ENCODE measurements at regions not wholly inside any gene's neighbourhood (a gene's known extent, or its start where the extent isn't known, plus 50 kb on each side); places are given as distances from the start of the nearest gene placed in this dataset.

DNA sequence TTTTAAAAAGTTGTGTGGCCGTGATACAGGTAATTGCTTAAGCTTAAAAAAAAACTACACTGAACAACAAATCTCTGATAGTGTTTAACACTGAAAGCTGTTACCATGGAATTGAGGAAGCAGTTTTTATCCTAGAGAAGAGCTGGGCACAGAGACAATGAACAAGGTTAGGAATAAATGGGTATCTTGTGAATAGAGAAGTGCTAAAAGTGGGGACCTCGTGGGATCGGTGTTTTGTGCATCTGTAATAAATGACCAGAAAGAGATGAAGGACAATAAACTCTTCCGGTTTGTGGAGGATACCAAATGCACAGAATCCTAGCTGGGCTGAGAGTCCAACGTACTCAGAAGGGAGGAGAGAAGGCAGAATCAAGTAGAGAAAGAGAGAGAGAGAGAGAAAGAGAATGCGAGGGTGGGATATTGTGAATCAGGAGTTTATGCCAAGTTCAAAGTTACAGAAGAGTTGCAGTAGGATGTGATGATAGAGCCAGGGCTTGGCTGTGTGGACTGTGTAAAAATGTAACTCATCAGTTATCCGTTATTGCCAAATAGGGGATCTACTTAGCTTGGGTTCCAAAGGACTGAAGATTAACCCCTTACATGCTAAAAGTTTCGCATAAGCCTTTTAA is 148.9 kb downstream of the IL20RB start:
- CTCF ChIA-PET, result interaction anchor here (0.6 to 0.9 kb wide), 2 partner anchors 15 to 441 kb away, joined by 6 read pairs; no protein-coding TSS in a partner anchor
- no peak for DNase-seq (ENCODE audit: extremely low spot score)
- POLR2A ChIA-PET, result no interaction called here
- TF ChIP-seq ARNT (IDR thresholded peaks at IDR 0.05) (no peak), HDGF (IDR thresholded peaks at IDR 0.05; ENCODE audit: borderline replicate concordance) (no peak), CTBP1 (IDR thresholded peaks at IDR 0.05; ENCODE audit: borderline replicate concordance) (no peak), L3MBTL2 (conservative IDR thresholded peaks at IDR 0.05) (no peak), FOXM1 (IDR thresholded peaks at IDR 0.05; ENCODE audit: borderline replicate concordance) (no peak), SUZ12 (IDR thresholded peaks at IDR 0.05) (no peak), ELF4 (IDR thresholded peaks at IDR 0.05) (no peak), LEF1 (IDR thresholded peaks at IDR 0.05; ENCODE audit: borderline replicate concordance) (no peak), ZNF384 (IDR thresholded peaks at IDR 0.05) (no peak), BHLHE40 (IDR thresholded peaks at IDR 0.05; ENCODE audit: borderline replicate concordance) (no peak), TARDBP (IDR thresholded peaks at IDR 0.05) (no peak), SP1 (IDR thresholded peaks at IDR 0.05) (no peak), FOXA1 (IDR thresholded peaks at IDR 0.05) (no peak), FOXK2 (IDR thresholded peaks at IDR 0.05) (no peak), NFRKB (IDR thresholded peaks at IDR 0.05) (no peak)
- TF ChIP-seq, protein P1, sequence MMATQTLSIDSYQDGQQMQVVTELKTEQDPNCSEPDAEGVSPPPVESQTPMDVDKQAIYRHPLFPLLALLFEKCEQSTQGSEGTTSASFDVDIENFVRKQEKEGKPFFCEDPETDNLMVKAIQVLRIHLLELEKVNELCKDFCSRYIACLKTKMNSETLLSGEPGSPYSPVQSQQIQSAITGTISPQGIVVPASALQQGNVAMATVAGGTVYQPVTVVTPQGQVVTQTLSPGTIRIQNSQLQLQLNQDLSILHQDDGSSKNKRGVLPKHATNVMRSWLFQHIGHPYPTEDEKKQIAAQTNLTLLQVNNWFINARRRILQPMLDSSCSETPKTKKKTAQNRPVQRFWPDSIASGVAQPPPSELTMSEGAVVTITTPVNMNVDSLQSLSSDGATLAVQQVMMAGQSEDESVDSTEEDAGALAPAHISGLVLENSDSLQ (IDR thresholded peaks at IDR 0.05), result no peak

DNA sequence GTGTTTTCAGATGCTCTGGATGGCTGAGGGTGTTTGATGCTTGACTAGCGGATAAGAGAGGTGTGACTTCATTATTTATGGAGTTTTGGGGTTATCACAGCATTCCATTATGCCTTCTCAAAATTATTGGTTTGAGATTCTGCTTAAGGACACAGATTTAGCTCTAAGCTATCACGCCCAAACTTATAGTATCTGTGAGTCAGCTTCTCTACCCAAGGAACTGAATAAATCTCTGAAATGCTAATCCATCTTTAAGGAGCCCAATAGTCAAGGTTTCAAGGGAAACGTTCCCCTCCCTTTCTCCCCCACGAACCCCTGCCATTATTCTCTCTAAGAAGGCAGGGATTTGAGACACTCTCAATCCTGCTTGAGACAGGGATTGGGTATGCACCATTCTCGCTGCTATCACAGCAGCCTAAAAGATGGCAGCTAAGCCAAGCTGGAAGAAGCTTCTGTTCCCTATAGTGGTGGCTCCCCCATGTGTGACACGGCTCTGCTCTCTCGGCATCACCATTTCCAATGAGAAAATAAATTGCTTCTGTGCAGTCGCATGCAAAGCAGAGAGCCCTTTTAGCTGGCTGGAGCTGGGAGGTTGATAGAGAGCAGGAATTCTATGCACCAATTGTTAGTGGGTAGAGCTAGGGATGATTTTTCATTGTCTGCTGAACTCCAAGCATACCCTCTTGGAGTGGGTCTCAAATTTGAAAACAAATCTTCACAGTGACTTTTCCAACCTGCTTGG is 151.1 kb downstream of the IL20RB start:
- no peak for DNase-seq (ENCODE audit: extremely low spot score)
- ChIA-PET CTCF (interaction anchor here (0.6 to 0.7 kb wide), 2 partner anchors 12 to 54 kb away, joined by 3 to 13 read pairs; no protein-coding TSS in a partner anchor), POLR2A (no interaction called here)
- TF ChIP-seq HDGF (IDR thresholded peaks at IDR 0.05; ENCODE audit: borderline replicate concordance) (no peak), SUZ12 (IDR thresholded peaks at IDR 0.05) (no peak), TARDBP (IDR thresholded peaks at IDR 0.05) (no peak), SP1 (IDR thresholded peaks at IDR 0.05) (no peak), BHLHE40 (IDR thresholded peaks at IDR 0.05; ENCODE audit: borderline replicate concordance) (no peak), CTBP1 (IDR thresholded peaks at IDR 0.05; ENCODE audit: borderline replicate concordance) (no peak), LEF1 (IDR thresholded peaks at IDR 0.05; ENCODE audit: borderline replicate concordance) (no peak), FOXK2 (IDR thresholded peaks at IDR 0.05) (no peak), ZNF384 (IDR thresholded peaks at IDR 0.05) (no peak), ELF4 (IDR thresholded peaks at IDR 0.05) (no peak), FOXA1 (IDR thresholded peaks at IDR 0.05) (no peak), NFRKB (IDR thresholded peaks at IDR 0.05) (no peak), FOXM1 (IDR thresholded peaks at IDR 0.05; ENCODE audit: borderline replicate concordance) (no peak), ARNT (IDR thresholded peaks at IDR 0.05) (no peak), L3MBTL2 (conservative IDR thresholded peaks at IDR 0.05) (no peak)
- TF ChIP-seq, protein P1 (IDR thresholded peaks at IDR 0.05), result no peak

DNA sequence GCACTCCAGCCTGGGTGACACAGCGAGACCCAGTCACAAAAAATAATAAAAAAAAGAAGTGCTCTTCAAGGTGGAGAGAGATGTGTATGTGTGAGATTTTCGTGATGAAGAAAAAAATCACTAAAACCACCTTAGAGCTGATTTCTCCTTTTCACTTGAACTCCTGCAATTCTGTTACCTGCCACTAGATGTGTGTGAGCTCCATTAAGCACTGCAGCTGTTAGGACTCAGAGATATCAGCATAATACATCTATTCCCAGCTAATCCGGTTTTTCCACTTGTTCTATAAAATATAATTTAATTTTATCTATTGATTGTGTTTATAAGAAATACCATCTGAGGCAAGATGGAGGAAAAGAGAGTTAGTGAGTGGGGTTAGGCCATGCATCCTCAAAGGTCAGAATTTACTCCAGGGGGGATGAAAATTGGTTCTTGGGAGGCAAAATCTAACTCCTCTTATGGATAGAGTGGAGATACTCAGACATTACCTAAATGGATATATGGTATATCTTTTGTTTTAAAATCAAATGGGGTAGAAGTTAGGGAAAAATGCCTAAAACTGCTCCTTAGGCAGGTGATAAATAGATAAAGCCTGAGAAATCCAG is 152.7 kb downstream of the IL20RB start:
- ChIA-PET POLR2A (no interaction called here), CTCF (interaction anchor here (0.5 to 1.9 kb wide), 13 partner anchors 9 to 1121 kb away, joined by 3 to 9 read pairs (median 4); no protein-coding TSS in a partner anchor)
- TF ChIP-seq TARDBP (IDR thresholded peaks at IDR 0.05) (no peak), BHLHE40 (IDR thresholded peaks at IDR 0.05; ENCODE audit: borderline replicate concordance) (no peak), FOXM1 (IDR thresholded peaks at IDR 0.05; ENCODE audit: borderline replicate concordance) (no peak), L3MBTL2 (conservative IDR thresholded peaks at IDR 0.05) (no peak), ARNT (IDR thresholded peaks at IDR 0.05) (no peak), NFRKB (IDR thresholded peaks at IDR 0.05) (no peak), ZNF384 (IDR thresholded peaks at IDR 0.05) (no peak), FOXA1 (IDR thresholded peaks at IDR 0.05) (no peak), SP1 (IDR thresholded peaks at IDR 0.05) (no peak), ELF4 (IDR thresholded peaks at IDR 0.05) (no peak), HDGF (IDR thresholded peaks at IDR 0.05; ENCODE audit: borderline replicate concordance) (no peak), LEF1 (IDR thresholded peaks at IDR 0.05; ENCODE audit: borderline replicate concordance) (no peak), SUZ12 (IDR thresholded peaks at IDR 0.05) (no peak), CTBP1 (IDR thresholded peaks at IDR 0.05; ENCODE audit: borderline replicate concordance) (no peak), FOXK2 (IDR thresholded peaks at IDR 0.05) (no peak)
- TF ChIP-seq, protein P1 (IDR thresholded peaks at IDR 0.05), result no peak
- DNase-seq (ENCODE audit: extremely low spot score), result peak; percentile 47

DNA sequence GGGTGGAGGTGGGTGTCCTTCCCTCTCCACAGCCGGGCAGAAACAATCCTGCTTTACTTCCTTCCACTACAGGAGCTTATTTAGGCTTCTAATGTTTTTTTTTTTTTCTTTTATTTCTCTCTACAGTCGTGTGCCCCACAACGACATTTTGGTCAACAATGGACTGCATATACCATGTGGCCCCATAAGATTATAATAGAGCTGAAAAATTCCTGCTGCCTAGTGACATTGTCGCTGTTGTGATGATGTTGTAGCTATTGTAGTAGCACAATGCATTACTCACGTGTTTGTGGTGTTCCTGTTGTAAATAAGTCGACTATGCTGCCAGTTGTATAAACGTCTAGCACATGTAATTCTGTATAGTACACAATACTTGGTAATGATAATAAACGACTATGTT is 153.7 kb downstream of the IL20RB start:
- DNase-seq (ENCODE audit: extremely low spot score), result no peak
- TF ChIP-seq SP1 (IDR thresholded peaks at IDR 0.05), result no peak
- TF ChIP-seq, protein P1 (IDR thresholded peaks at IDR 0.05), result no peak
- TF ChIP-seq FOXA1 (IDR thresholded peaks at IDR 0.05), result no peak
- no peak for TF ChIP-seq SUZ12 (IDR thresholded peaks at IDR 0.05)
- TF ChIP-seq LEF1 (IDR thresholded peaks at IDR 0.05; ENCODE audit: borderline replicate concordance), result no peak
- no peak for TF ChIP-seq TARDBP (IDR thresholded peaks at IDR 0.05)
- TF ChIP-seq HDGF (IDR thresholded peaks at IDR 0.05; ENCODE audit: borderline replicate concordance), result no peak
- TF ChIP-seq ZNF384 (IDR thresholded peaks at IDR 0.05), result no peak
- no peak for TF ChIP-seq BHLHE40 (IDR thresholded peaks at IDR 0.05; ENCODE audit: borderline replicate concordance)
- TF ChIP-seq L3MBTL2 (conservative IDR thresholded peaks at IDR 0.05), result no peak
- no peak for TF ChIP-seq ARNT (IDR thresholded peaks at IDR 0.05)
- ChIA-PET CTCF (interaction anchor here (0.6 to 1.9 kb wide), 5 partner anchors 10 to 756 kb away, joined by 3 to 9 read pairs (median 5); no protein-coding TSS in a partner anchor), POLR2A (no interaction called here)

Data from HEK293T (cell line).